Panc1 (cell line): ENCODE measurements at regions not wholly inside any gene's neighbourhood (a gene's known extent, or its start where the extent isn't known, plus 50 kb on each side); places are given as distances from the start of the nearest gene placed in this dataset.

ENCODE experiments used
- ATAC-seq: fragments of 200-7000 bp; cut with Tn5 transposase; 2 replicates; pipeline ENCODE4 v1.9.1; 2020; ENCODE audit warnings: mild to moderate bottlenecking, moderate library complexity
- BruUV-seq: library from RNA; stranded (reverse); fragments of 400-500 nt; replicated peaks from 2 replicates; lab custom pipeline; 2021; lab: Mats Ljungman, UMichigan
- CTCF ChIA-PET: fragments of 300-600 bp; sonication (Branson Sonifier 250); formaldehyde crosslinking; loops from one replicate; lab custom pipeline; 2022; ENCODE audit warnings: antibody characterized with exemption; lab: Charles Lee
- POLR2A ChIA-PET: fragments of 300-600 bp; sonication (Branson Sonifier 250); formaldehyde crosslinking; loops from one replicate; lab custom pipeline; 2022; ENCODE audit warnings: antibody characterized with exemption; lab: Charles Lee
- DNase-seq: peaks from one replicate; pipeline ENCODE4 v3.0.0-alpha.2; 2010; ENCODE audit warnings: low read depth, low spot score
- H3K27ac ChIP-seq: 2 replicates; pipeline ENCODE4 v1.5.1; 2011; ENCODE audit warnings: mild to moderate bottlenecking, low read length, inconsistent platforms
- H3K27me3 ChIP-seq: fragments of 200-500 bp; sonication (Bioruptor generic); 2 replicates; pipeline ENCODE4 v1.6.0; 2014; ENCODE audit warnings: low read length, inconsistent platforms; ENCODE audit not compliant: control insufficient read depth, insufficient read depth
- H3K36me3 ChIP-seq: fragments of 200-500 bp; sonication (Bioruptor generic); 2 replicates; pipeline ENCODE4 v1.5.1; 2014; ENCODE audit warnings: inconsistent platforms, mild to moderate bottlenecking, low read length, moderate library complexity; ENCODE audit not compliant: control insufficient read depth, insufficient read depth
- H3K4me1 ChIP-seq: 2 replicates; pipeline ENCODE4 v1.5.1; 2011; ENCODE audit warnings: inconsistent platforms, mild to moderate bottlenecking, low read length, moderate library complexity; ENCODE audit not compliant: control insufficient read depth, insufficient read depth
- H3K4me3 ChIP-seq, 2 experiments: 2 replicates each; pipeline ENCODE4 v1.5.1; 2011 to 2012; ENCODE audit warnings: low read depth in 2 of 2, low read length in 2 of 2, mild to moderate bottlenecking in 2 of 2, inconsistent platforms in 1 of 2, moderate library complexity in 1 of 2
- H3K9me3 ChIP-seq: fragments of 200-500 bp; sonication (Bioruptor generic); 2 replicates; pipeline ENCODE4 v1.5.1; 2014; ENCODE audit warnings: low read depth, mild to moderate bottlenecking, inconsistent platforms, low read length, moderate library complexity; ENCODE audit not compliant: control insufficient read depth, insufficient read depth
- POLR2AphosphoS5 ChIP-seq: IDR thresholded peaks from 2 replicates; pipeline ENCODE4 v1.6.1; 2012; ENCODE audit warnings: mild to moderate bottlenecking, low read depth, low read length, moderate library complexity
- REST ChIP-seq, 2 experiments: IDR thresholded peaks; 2 replicates each; pipeline ENCODE4 v1.6.1; 2011 to 2012; ENCODE audit warnings: low read depth in 2 of 2, control low read depth in 1 of 2, low read length in 1 of 2, mild to moderate bottlenecking in 1 of 2, moderate library complexity in 1 of 2; ENCODE audit not compliant: insufficient read depth in 1 of 2
- SIN3A ChIP-seq: IDR thresholded peaks from 2 replicates; pipeline ENCODE4 v1.6.1; 2012; ENCODE audit warnings: low read depth, mild to moderate bottlenecking, low read length, moderate library complexity, borderline replicate concordance; ENCODE audit not compliant: insufficient read depth
- TCF7L2 ChIP-seq: IDR thresholded peaks from 2 replicates; pipeline ENCODE4 v1.6.1; 2011; ENCODE audit warnings: mild to moderate bottlenecking, low read depth, low read length, inconsistent platforms
- in situ Hi-C: cut with HindIII; loops from 2 replicates; pipeline ENCODE4 v1.10.0; 2016; ENCODE audit warnings: low sequenced_read_pairs, low pct_unique_long_range_greater_than_20kb
- intact Hi-C: fragments of 100-400 bp; cut with micrococcal nuclease; formaldehyde crosslinking; loops from one replicate; pipeline ENCODE4 v1.10.0; 2022; ENCODE audit not compliant: unreplicated experiment
- TF ChIP-seq, protein P1 (sequence below): fragments of 450-650 bp; IDR thresholded peaks from 2 replicates; pipeline ENCODE4 v1.5.1; 2017; ENCODE audit warnings: mild to moderate bottlenecking

DNA sequence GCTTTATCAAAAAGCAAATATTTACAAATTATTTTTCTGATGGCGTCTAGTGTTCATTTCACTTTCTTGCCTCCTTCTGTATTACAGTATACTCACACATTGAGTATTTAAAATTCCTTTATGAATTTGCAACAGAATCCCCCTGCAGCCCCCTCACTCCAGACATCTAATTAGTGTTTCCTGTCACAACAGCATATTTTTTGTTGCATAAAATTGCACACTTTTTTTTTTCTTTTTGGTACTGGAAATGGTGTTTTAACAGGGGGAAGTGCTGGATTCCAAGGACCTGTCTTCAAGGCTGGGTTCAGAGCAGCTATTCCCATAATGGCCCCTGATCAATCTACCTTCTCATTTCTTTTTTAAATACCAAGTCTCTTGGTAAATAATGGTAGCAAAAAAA, 184.3 kb upstream of the HMCN1 start:
- Histone ChIP-seq H3K36me3 (no peaks in the 10 kb centered on the region), H3K9me3 (no peaks in the 10 kb centered on the region), H3K4me3 (no peak overlapping the region), H3K27ac (no peak overlapping the region), H3K27me3 (no peaks in the 10 kb centered on the region), H3K4me1 (no peaks in the 10 kb centered on the region)
- intact Hi-C loops (no loop called here), in situ Hi-C loops (no loop called here)
- no TSS peak for BruUV-seq
- CTCF ChIA-PET = no interaction called here
- TF ChIP-seq POLR2AphosphoS5 = no peak
- TF ChIP-seq REST (IDR thresholded peaks at IDR 0.05; ENCODE audit: insufficient read depth in 1 of 2, low read depth in 2 of 2, low read length in 1 of 2) = no peak
- TF ChIP-seq SIN3A = no peak
- TF ChIP-seq, protein P1, sequence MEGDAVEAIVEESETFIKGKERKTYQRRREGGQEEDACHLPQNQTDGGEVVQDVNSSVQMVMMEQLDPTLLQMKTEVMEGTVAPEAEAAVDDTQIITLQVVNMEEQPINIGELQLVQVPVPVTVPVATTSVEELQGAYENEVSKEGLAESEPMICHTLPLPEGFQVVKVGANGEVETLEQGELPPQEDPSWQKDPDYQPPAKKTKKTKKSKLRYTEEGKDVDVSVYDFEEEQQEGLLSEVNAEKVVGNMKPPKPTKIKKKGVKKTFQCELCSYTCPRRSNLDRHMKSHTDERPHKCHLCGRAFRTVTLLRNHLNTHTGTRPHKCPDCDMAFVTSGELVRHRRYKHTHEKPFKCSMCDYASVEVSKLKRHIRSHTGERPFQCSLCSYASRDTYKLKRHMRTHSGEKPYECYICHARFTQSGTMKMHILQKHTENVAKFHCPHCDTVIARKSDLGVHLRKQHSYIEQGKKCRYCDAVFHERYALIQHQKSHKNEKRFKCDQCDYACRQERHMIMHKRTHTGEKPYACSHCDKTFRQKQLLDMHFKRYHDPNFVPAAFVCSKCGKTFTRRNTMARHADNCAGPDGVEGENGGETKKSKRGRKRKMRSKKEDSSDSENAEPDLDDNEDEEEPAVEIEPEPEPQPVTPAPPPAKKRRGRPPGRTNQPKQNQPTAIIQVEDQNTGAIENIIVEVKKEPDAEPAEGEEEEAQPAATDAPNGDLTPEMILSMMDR = no peak
- no peak for TF ChIP-seq TCF7L2
- DNase-seq (no peak), ATAC-seq (no peak)
- POLR2A ChIA-PET = no interaction called here

DNA sequence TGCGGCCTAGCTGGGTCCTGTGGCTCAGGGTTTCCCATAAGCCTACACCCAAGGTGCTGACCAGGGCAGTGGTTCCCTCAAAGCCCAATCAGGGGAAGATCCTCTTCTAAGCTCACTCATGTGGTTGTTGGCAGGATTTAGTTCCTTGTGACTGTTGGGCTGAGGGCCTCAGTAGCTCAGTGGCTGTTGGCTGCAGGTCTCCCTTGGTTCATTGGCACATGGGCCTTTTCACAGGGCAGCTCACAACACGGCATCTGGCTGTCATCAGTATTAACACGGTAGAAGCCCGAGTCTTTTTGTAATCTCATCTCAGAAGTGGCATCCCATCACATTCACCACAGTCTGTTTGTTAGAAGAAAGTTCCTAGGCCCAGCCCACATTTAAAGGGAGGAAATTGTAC, 188.2 kb upstream of the HMCN1 start:
- intact Hi-C loops = no loop called here
- BruUV-seq = no TSS peak
- Histone ChIP-seq H3K4me1 (peaks cover 6% of the 10 kb centered on the region), H3K9me3 (no peaks in the 10 kb centered on the region), H3K27me3 (no peaks in the 10 kb centered on the region), H3K27ac (peak overlapping the region; percentile 27; the same call in 1 of the 2 replicates), H3K36me3 (no peaks in the 10 kb centered on the region), H3K4me3 (no peak overlapping the region)
- ATAC-seq (no peak), DNase-seq (no peak)
- in situ Hi-C loops = no loop called here
- ChIA-PET CTCF (no interaction called here), POLR2A (no interaction called here)
- TF ChIP-seq REST (IDR thresholded peaks at IDR 0.05; ENCODE audit: insufficient read depth in 1 of 2, low read depth in 2 of 2, low read length in 1 of 2) (no peak), POLR2AphosphoS5 (no peak), TCF7L2 (no peak), SIN3A (no peak)
- TF ChIP-seq, protein P1 = no peak
